ENCODE measurements at regions not wholly inside any gene's neighbourhood (a gene's known extent, or its start where the extent isn't known, plus 50 kb on each side); places are given as distances from the start of the nearest gene placed in this dataset.

- no peak for TF ChIP-seq SNRNP70 (optimal IDR thresholded peaks at IDR 0.05; ENCODE audit: low read depth, low read length)
- TF ChIP-seq ZNF239 (CRISPR knock-in tag; IDR thresholded peaks at IDR 0.05), result no peak
- TF ChIP-seq KLF16 (IDR thresholded peaks at IDR 0.05), result no peak
- TF ChIP-seq HMBOX1 (IDR thresholded peaks at IDR 0.05), result no peak
- no peak for TF ChIP-seq BHLHE40 (IDR thresholded peaks at IDR 0.05; ENCODE audit: low read length)
- no peak for TF ChIP-seq EP300 (IDR thresholded peaks at IDR 0.05; ENCODE audit: low read length)
- no peak for TF ChIP-seq CTCF (IDR thresholded peaks at IDR 0.05 in 2 of 3, conservative IDR thresholded peaks at IDR 0.05 in 1 of 3; ENCODE audit: insufficient read depth in 2 of 3, low read depth in 1 of 3, low read length in 3 of 3)
- no peak for TF ChIP-seq PTTG1 (tag; IDR thresholded peaks at IDR 0.05; ENCODE audit: low read depth)
- TF ChIP-seq EZH2 (IDR thresholded peaks at IDR 0.05; ENCODE audit: borderline replicate concordance, low read depth, low read length), result no peak
- no peak for TF ChIP-seq HSF4 (CRISPR knock-in tag; IDR thresholded peaks at IDR 0.05; ENCODE audit: borderline replicate concordance)
- no peak for TF ChIP-seq FOXM1 (IDR thresholded peaks at IDR 0.05; ENCODE audit: low read depth)
- TF ChIP-seq FOXM1 (CRISPR knock-in tag; IDR thresholded peaks at IDR 0.05; ENCODE audit: low read depth), result no peak
Measured at GRCh38 chr14:34247605-34248004, 214.4 kb downstream of the SPTSSA start.

Data from K562 (cell line).